Liver (tissue), 7 donors: ENCODE measurements at regions not wholly inside any gene's neighbourhood (a gene's known extent, or its start where the extent isn't known, plus 50 kb on each side); places are given as distances from the start of the nearest gene placed in this dataset.
A peak's percentile ranks its signal among the peaks of the same experiment; 100 is the strongest.

Experiments used
- DNase-seq: peaks from one replicate; pipeline ENCODE4 v3.0.0-alpha.2; 2017; ENCODE audit warnings: low spot score
- H3K27ac ChIP-seq, 2 donors: one replicate each; pipeline ENCODE4 v1.7.0; 2013; ENCODE audit warnings: inconsistent platforms in 2 of 2, low read length in 2 of 2, control low read depth in 1 of 2, low read depth in 1 of 2, mild to moderate bottlenecking in 1 of 2
- H3K27me3 ChIP-seq, 4 donors: one replicate each; pipeline versions ENCODE4 v1.6.1 to v1.7.0; 2013; ENCODE audit warnings: low read length in 3 of 4, inconsistent platforms in 1 of 4, mild to moderate bottlenecking in 1 of 4, moderate library complexity in 1 of 4; ENCODE audit not compliant: control insufficient read depth in 4 of 4, insufficient read depth in 4 of 4
- H3K36me3 ChIP-seq, 4 donors: one replicate each; pipeline versions ENCODE4 v1.6.1 to v1.7.0; 2013; ENCODE audit warnings: low read length in 3 of 4, mild to moderate bottlenecking in 3 of 4, low read depth in 1 of 4, moderate library complexity in 1 of 4; ENCODE audit not compliant: control insufficient read depth in 4 of 4, insufficient read depth in 3 of 4
- H3K4me1 ChIP-seq, 4 donors: one replicate each; pipeline versions ENCODE4 v1.6.1 to v1.7.0; 2013; ENCODE audit warnings: low read length in 3 of 4, mild to moderate bottlenecking in 3 of 4, moderate library complexity in 1 of 4; ENCODE audit not compliant: control insufficient read depth in 4 of 4, insufficient read depth in 4 of 4
- H3K4me3 ChIP-seq, 3 donors: one replicate each; pipeline versions ENCODE4 v1.6.1 to v1.7.0; 2013; ENCODE audit warnings: low read length in 3 of 3, control low read depth in 1 of 3, low read depth in 1 of 3, mild to moderate bottlenecking in 1 of 3
- H3K9ac ChIP-seq, 2 donors: one replicate each; pipeline ENCODE4 v1.7.0; 2013; ENCODE audit warnings: low read length in 2 of 2, mild to moderate bottlenecking in 2 of 2, moderate library complexity in 2 of 2, control low read depth in 1 of 2, low read depth in 1 of 2
- H3K9me3 ChIP-seq, 4 donors: one replicate each; pipeline versions ENCODE4 v1.6.1 to v1.7.0; 2013; ENCODE audit warnings: low read length in 3 of 4; ENCODE audit not compliant: control insufficient read depth in 4 of 4
- ATF3 ChIP-seq: IDR thresholded peaks from 2 replicates; pipeline ENCODE4 v1.6.1; 2016; ENCODE audit warnings: antibody characterized with exemption
- FOXA2 ChIP-seq: IDR thresholded peaks from 2 replicates; pipeline ENCODE4 v1.6.1; 2016; ENCODE audit warnings: antibody characterized with exemption
- HNF4G ChIP-seq: IDR thresholded peaks from 2 replicates; pipeline ENCODE4 v1.6.1; 2016; ENCODE audit warnings: antibody characterized with exemption
- JUND ChIP-seq, 2 donors: IDR thresholded peaks; 2 replicates each; pipeline ENCODE4 v1.6.1; 2016; ENCODE audit warnings: antibody characterized with exemption in 2 of 2
- MAX ChIP-seq: IDR thresholded peaks from 2 replicates; pipeline ENCODE4 v1.6.1; 2016; ENCODE audit warnings: antibody characterized with exemption
- NR2F2 ChIP-seq: IDR thresholded peaks from 2 replicates; pipeline ENCODE4 v1.6.1; 2016; ENCODE audit warnings: antibody characterized with exemption
- ZBTB33 ChIP-seq: IDR thresholded peaks from 2 replicates; pipeline ENCODE4 v1.6.1; 2016; ENCODE audit warnings: antibody characterized with exemption
- WGBS: extraction: QIAGEN DNeasy Blood & Tissue Kit; methylation state at CpG from one replicate; pipeline ENCODE4 v1.1.7; 2013; 5-methylcytosine and 5-hydroxymethylcytosine counted together
- donor health status: healthy.
- donor health status: healthy.
- donor health status: healthy.
- donor health status: healthy.

- Histone ChIP-seq H3K4me3 (no peak overlapping the region), H3K9ac (no peak overlapping the region), H3K27me3 (no peaks in the 10 kb centered on the region), H3K36me3 (no peaks in the 10 kb centered on the region), H3K4me1 (peaks cover 0 to 18% (median 6%) of the 10 kb centered on the region in 4 donors), H3K27ac (peak overlapping the region in 1 of 2 donors; percentile 55), H3K9me3 (no peaks in the 10 kb centered on the region)
- WGBS, result 87% methylated on average over 2 of the region's 2 CpGs
- DNase-seq, result no peak
- TF ChIP-seq JUND (IDR thresholded peaks at IDR 0.05) (no peak), NR2F2 (no peak), FOXA2 (no peak), HNF4G (no peak), MAX (no peak)
These were observed 116.2 kb upstream of the FRMD6 start for GRCh38 chr14:51535443-51536044.

- H3K27me3 ChIP-seq, result no peaks in the 10 kb centered on the region
- WGBS, result 90% methylated on average over 1 of the region's 1 CpG
- H3K4me3 ChIP-seq, result no peak overlapping the region
- no peak overlapping the region for H3K9ac ChIP-seq
- H3K36me3 ChIP-seq, result no peaks in the 10 kb centered on the region
- peaks cover 0 to 15% (median 2%) of the 10 kb centered on the region in 4 donors for H3K4me1 ChIP-seq
- H3K27ac ChIP-seq, result no peak overlapping the region
- no peaks in the 10 kb centered on the region for H3K9me3 ChIP-seq
- DNase-seq, result no peak
- TF ChIP-seq FOXA2 (no peak), ATF3 (no peak)
These were observed 112.7 kb upstream of the FRMD6 start for GRCh38 chr14:51538973-51539372.

GRCh38 chr14:51539571-51540037 is 112.1 kb upstream of the FRMD6 start:
- no peak overlapping the region for H3K4me3 ChIP-seq
- no peak overlapping the region for H3K9ac ChIP-seq
- peaks cover 0 to 8% (median 0%) of the 10 kb centered on the region in 4 donors for H3K4me1 ChIP-seq
- H3K27ac ChIP-seq, result no peak overlapping the region
- no peak for DNase-seq
- H3K9me3 ChIP-seq, result no peaks in the 10 kb centered on the region
- no peaks in the 10 kb centered on the region for H3K36me3 ChIP-seq
- no peaks in the 10 kb centered on the region for H3K27me3 ChIP-seq
- TF ChIP-seq NR2F2 (no peak), ZBTB33 (no peak)
- 82% methylated on average over 1 of the region's 1 CpG for WGBS

GRCh38 chr14:51540364-51540763 is 111.3 kb upstream of the FRMD6 start:
- H3K4me3 ChIP-seq, result no peak overlapping the region
- H3K9me3 ChIP-seq, result no peaks in the 10 kb centered on the region
- TF ChIP-seq NR2F2, result no peak
- TF ChIP-seq MAX, result no peak
- H3K36me3 ChIP-seq, result no peaks in the 10 kb centered on the region
- no peak overlapping the region for H3K27ac ChIP-seq
- H3K27me3 ChIP-seq, result no peaks in the 10 kb centered on the region
- 94% methylated on average over 3 of the region's 3 CpGs for WGBS
- H3K9ac ChIP-seq, result no peak overlapping the region
- H3K4me1 ChIP-seq, result peaks cover 0 to under 1% (median 0%) of the 10 kb centered on the region in 4 donors
- DNase-seq, result no peak
